ENCODE measurements at regions not wholly inside any gene's neighbourhood (a gene's known extent, or its start where the extent isn't known, plus 50 kb on each side); places are given as distances from the start of the nearest gene placed in this dataset.

GRCh38 chr10:16258291-16259040, 178.3 kb upstream of the PTER start:
- TF ChIP-seq CTCF (IDR thresholded peaks at IDR 0.05) (no peak), POLR2A (IDR thresholded peaks at IDR 0.05) (no peak)
